ENCODE measurements at regions not wholly inside any gene's neighbourhood (a gene's known extent, or its start where the extent isn't known, plus 50 kb on each side); places are given as distances from the start of the nearest gene placed in this dataset.

DNA sequence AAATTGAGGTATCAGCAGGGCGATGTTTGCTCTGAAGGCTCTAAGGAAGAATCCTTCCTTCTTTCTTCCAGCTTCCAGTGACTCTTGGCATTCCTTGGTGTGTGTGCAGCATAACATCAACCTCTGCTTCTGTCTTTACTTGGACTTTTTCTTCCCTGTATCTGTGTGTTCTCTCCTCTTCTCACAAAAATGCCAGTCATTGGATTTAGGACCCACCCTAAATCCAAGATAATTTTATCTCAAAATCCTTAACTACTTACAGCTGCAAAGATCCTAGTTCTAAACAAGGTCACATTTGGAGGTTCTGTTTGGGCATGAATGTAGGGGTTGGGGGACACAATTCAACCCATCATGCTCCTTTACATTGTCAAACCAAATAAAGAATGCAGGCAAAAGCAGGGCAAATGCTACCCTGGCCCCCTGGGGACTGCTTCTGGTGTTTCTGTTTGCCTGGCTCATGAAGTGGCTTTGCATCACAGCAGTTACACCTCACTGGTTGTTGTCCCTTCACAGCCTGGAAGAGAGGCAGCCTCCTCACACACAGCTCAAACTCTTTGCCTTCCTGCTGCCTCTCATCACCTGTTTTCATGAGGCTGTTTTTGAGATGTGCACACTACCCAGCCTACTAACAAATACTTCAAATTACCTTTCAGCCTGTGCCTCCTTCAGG is 64.8 kb upstream of the PLCXD3 start:
- H3K4me3 ChIP-seq (ENCODE audit: low read depth, low read length), result no peak overlapping the region
- TF ChIP-seq, protein P1, sequence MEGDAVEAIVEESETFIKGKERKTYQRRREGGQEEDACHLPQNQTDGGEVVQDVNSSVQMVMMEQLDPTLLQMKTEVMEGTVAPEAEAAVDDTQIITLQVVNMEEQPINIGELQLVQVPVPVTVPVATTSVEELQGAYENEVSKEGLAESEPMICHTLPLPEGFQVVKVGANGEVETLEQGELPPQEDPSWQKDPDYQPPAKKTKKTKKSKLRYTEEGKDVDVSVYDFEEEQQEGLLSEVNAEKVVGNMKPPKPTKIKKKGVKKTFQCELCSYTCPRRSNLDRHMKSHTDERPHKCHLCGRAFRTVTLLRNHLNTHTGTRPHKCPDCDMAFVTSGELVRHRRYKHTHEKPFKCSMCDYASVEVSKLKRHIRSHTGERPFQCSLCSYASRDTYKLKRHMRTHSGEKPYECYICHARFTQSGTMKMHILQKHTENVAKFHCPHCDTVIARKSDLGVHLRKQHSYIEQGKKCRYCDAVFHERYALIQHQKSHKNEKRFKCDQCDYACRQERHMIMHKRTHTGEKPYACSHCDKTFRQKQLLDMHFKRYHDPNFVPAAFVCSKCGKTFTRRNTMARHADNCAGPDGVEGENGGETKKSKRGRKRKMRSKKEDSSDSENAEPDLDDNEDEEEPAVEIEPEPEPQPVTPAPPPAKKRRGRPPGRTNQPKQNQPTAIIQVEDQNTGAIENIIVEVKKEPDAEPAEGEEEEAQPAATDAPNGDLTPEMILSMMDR (IDR thresholded peaks at IDR 0.05; ENCODE audit: insufficient read depth, low read depth, low read length), result no peak
- DNase-seq (ENCODE audit: low read depth), result no peak

DNA sequence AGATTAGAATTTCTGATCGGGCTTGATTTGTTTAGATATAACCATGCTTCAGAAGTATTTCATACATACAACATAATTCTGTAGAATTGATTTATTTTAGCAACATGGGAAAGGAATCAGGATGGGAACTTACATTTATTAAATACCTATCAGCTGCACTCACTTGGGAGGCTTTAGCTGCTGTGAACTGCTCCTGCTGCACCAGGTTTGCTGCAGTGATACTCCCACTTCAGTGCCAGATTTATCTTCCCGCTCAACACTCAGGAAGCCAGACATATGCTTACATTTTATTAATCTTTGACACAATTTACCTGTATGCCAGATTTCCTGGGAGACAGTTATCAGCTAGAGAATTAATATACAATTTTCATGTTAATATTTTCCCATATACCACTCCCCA is 64.0 kb upstream of the PLCXD3 start:
- TF ChIP-seq, protein P1 (IDR thresholded peaks at IDR 0.05; ENCODE audit: insufficient read depth, low read depth, low read length), result no peak
- no peak for DNase-seq (ENCODE audit: low read depth)

More for the DNA sequence above, 64.0 kb upstream of the PLCXD3 start:
- no peak overlapping the region for H3K4me3 ChIP-seq (ENCODE audit: low read depth, low read length)
